Mucosa of rectum (tissue), 2 donors: ENCODE measurements at regions not wholly inside any gene's neighbourhood (a gene's known extent, or its start where the extent isn't known, plus 50 kb on each side); places are given as distances from the start of the nearest gene placed in this dataset.

ENCODE experiments used
- H3K27ac ChIP-seq, 2 donors: one replicate each; pipeline ENCODE4 v1.7.0; 2013; ENCODE audit warnings: inconsistent platforms in 2 of 2, low read depth in 2 of 2, low read length in 2 of 2
- H3K27me3 ChIP-seq, 2 donors: one replicate each; pipeline ENCODE4 v1.7.0; 2013; ENCODE audit warnings: low read length in 2 of 2; ENCODE audit not compliant: control insufficient read depth in 2 of 2, insufficient read depth in 2 of 2
- H3K36me3 ChIP-seq, 2 donors: one replicate each; pipeline ENCODE4 v1.7.0; 2013; ENCODE audit warnings: low read length in 2 of 2; ENCODE audit not compliant: control insufficient read depth in 2 of 2, insufficient read depth in 2 of 2
- H3K4me1 ChIP-seq, 2 donors: one replicate each; pipeline ENCODE4 v1.7.0; 2013; ENCODE audit warnings: low read length in 2 of 2, mild to moderate bottlenecking in 1 of 2; ENCODE audit not compliant: control insufficient read depth in 2 of 2, insufficient read depth in 2 of 2
- H3K4me3 ChIP-seq, 2 donors: one replicate each; pipeline ENCODE4 v1.7.0; 2013; ENCODE audit warnings: low read length in 2 of 2
- H3K9ac ChIP-seq, 2 donors: one replicate each; pipeline ENCODE4 v1.7.0; 2013; ENCODE audit warnings: low read length in 2 of 2, low read depth in 1 of 2, mild to moderate bottlenecking in 1 of 2
- H3K9me3 ChIP-seq, 2 donors: one replicate each; pipeline ENCODE4 v1.7.0; 2013; ENCODE audit warnings: low read length in 2 of 2; ENCODE audit not compliant: control insufficient read depth in 2 of 2
- donor health status: healthy.
- donor health status: Normal muscosa, but diverticular disease.

DNA sequence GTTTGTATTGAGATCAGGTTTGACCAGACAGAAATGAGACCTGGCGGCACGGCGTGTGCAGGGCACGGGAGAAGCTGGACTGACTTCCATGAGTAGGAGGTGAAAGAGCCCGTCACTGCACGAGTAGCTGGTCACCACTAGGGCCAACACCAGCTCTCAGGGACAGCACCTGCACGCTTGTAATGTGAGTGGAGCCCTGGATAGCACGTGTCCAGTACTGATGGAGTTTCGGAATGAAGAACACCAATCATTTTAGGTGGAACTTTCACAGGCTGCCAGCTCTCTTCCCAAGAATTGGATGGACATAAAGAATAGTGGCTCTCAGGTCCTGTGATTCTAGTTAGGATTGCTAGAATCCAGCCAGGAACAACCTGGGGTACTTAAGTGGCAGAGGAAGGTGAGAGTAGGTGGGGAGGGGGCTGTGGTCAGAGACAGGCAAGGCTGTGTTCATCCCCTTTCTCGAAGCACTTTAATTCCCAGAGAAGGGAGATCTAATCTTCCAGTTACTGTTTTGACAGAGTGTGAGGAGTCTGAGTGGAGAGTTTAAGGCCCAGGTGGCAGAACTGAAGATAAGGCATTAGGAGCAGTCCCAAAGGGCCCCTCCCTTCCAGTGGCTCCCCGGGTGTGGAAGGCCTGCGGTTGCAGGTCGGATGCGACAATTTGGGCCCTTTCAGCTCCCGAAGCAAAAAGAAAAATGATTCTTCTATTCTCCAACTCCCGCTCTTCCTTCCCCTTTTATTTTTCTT lies 314.8 kb downstream of the QKI start:
- Histone ChIP-seq H3K27me3 (no peaks in the 10 kb centered on the region), H3K9ac (no peak overlapping the region), H3K27ac (no peak overlapping the region), H3K36me3 (no peaks in the 10 kb centered on the region), H3K4me1 (no peaks in the 10 kb centered on the region), H3K9me3 (no peaks in the 10 kb centered on the region), H3K4me3 (no peak overlapping the region)

GRCh38 chr6:163728442-163729126 lies 314.1 kb downstream of the QKI start:
- H3K27ac ChIP-seq: no peak overlapping the region
- H3K27me3 ChIP-seq: no peaks in the 10 kb centered on the region
- H3K9me3 ChIP-seq: no peaks in the 10 kb centered on the region
- H3K4me1 ChIP-seq: no peaks in the 10 kb centered on the region
- H3K9ac ChIP-seq: no peak overlapping the region
- H3K4me3 ChIP-seq: no peak overlapping the region
- H3K36me3 ChIP-seq: no peaks in the 10 kb centered on the region

- no peak overlapping the region for H3K9ac ChIP-seq
- H3K4me1 ChIP-seq: no peaks in the 10 kb centered on the region
- no peaks in the 10 kb centered on the region for H3K9me3 ChIP-seq
- no peak overlapping the region for H3K4me3 ChIP-seq
- no peak overlapping the region for H3K27ac ChIP-seq
- H3K36me3 ChIP-seq: no peaks in the 10 kb centered on the region
- H3K27me3 ChIP-seq: no peaks in the 10 kb centered on the region
Measured at GRCh38 chr6:163726037-163726695, 311.6 kb downstream of the QKI start.

DNA sequence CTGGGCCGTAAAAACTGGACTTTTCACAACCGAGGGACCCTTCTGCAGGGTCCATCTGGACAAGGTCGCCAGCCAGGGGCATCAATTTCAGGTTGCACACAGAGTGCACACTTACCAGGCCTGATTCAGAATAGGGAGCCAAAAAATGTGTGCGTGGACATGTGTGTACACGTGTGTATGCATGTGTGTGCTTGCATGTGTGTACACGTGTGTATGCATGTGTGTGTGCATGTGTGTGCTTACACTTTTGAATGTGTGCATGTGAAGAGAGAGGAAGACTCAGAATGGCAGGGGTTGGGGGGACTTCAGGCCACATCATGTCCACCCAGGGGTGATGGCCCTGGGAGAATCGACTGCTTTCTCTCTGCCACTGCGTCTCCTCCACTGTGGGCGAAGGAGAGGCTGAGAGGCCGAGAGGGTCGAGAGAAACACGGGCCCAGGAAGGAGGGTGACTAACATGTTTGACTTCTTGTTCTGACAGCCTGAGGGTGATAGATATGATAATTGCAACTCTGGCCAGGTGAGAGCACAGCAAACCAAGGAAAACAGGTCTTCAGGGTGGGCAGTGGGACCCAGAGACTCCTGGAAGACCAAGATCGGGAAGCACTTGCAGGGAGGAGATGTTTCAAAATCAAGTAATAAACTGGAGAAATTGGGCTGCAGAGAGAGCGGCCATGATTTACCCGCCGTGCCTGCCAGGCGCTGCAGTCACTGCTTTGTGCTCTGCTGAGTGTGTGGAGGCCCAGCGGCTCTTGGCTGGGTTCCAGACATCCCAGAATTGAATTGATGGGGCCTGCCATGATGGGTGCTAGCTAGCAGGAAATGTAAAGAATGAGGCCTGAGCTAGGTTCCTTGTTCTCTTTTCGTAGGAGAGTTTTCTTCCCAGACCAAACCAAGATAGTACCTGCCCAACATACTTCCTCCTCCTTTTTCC lies 310.8 kb downstream of the QKI start:
- Histone ChIP-seq H3K27me3 (no peaks in the 10 kb centered on the region), H3K27ac (no peak overlapping the region), H3K4me1 (no peaks in the 10 kb centered on the region), H3K36me3 (no peaks in the 10 kb centered on the region), H3K4me3 (no peak overlapping the region), H3K9me3 (no peaks in the 10 kb centered on the region), H3K9ac (no peak overlapping the region)

GRCh38 chr6:163724196-163724595 lies 309.7 kb downstream of the QKI start:
- no peak overlapping the region for H3K9ac ChIP-seq
- H3K4me1 ChIP-seq: no peaks in the 10 kb centered on the region
- H3K4me3 ChIP-seq: no peak overlapping the region
- no peaks in the 10 kb centered on the region for H3K36me3 ChIP-seq
- no peaks in the 10 kb centered on the region for H3K27me3 ChIP-seq
- no peak overlapping the region for H3K27ac ChIP-seq
- H3K9me3 ChIP-seq: no peaks in the 10 kb centered on the region

- Histone ChIP-seq H3K27me3 (no peaks in the 10 kb centered on the region), H3K4me1 (no peaks in the 10 kb centered on the region), H3K27ac (no peak overlapping the region), H3K9me3 (no peaks in the 10 kb centered on the region), H3K4me3 (no peak overlapping the region), H3K9ac (no peak overlapping the region), H3K36me3 (no peaks in the 10 kb centered on the region)
Measured at GRCh38 chr6:163723759-163724158, 309.2 kb downstream of the QKI start.

- no peak overlapping the region for H3K9ac ChIP-seq
- no peak overlapping the region for H3K4me3 ChIP-seq
Measured at GRCh38 chr6:163721922-163722692, 307.6 kb downstream of the QKI start.

GRCh38 chr6:163721435-163721834 lies 306.9 kb downstream of the QKI start:
- H3K27ac ChIP-seq: no peak overlapping the region
- no peaks in the 10 kb centered on the region for H3K4me1 ChIP-seq
- H3K27me3 ChIP-seq: no peaks in the 10 kb centered on the region
- H3K9ac ChIP-seq: no peak overlapping the region
- no peaks in the 10 kb centered on the region for H3K9me3 ChIP-seq
- no peaks in the 10 kb centered on the region for H3K36me3 ChIP-seq
- H3K4me3 ChIP-seq: no peak overlapping the region

More at GRCh38 chr6:163721922-163722692, 307.6 kb downstream of the QKI start:
- H3K27me3 ChIP-seq: no peaks in the 10 kb centered on the region
- H3K4me1 ChIP-seq: no peaks in the 10 kb centered on the region
- no peaks in the 10 kb centered on the region for H3K9me3 ChIP-seq
- H3K27ac ChIP-seq: no peak overlapping the region
- H3K36me3 ChIP-seq: no peaks in the 10 kb centered on the region

GRCh38 chr6:163720460-163721235 lies 306.1 kb downstream of the QKI start:
- Histone ChIP-seq H3K27me3 (no peaks in the 10 kb centered on the region), H3K27ac (no peak overlapping the region), H3K4me3 (no peak overlapping the region), H3K9me3 (no peaks in the 10 kb centered on the region), H3K36me3 (no peaks in the 10 kb centered on the region), H3K9ac (no peak overlapping the region), H3K4me1 (no peaks in the 10 kb centered on the region)
